ENCODE measurements at regions not wholly inside any gene's neighbourhood (a gene's known extent, or its start where the extent isn't known, plus 50 kb on each side); places are given as distances from the start of the nearest gene placed in this dataset.

GRCh38 chr22:49489821-49490220 lies 337.9 kb downstream of the BRD1 start (continued):
- TF ChIP-seq SIN3A (IDR thresholded peaks at IDR 0.05; ENCODE audit: borderline replicate concordance, low read depth, low read length), result no peak
- no peak for TF ChIP-seq FUBP1 (CRISPR knock-in tag; IDR thresholded peaks at IDR 0.05; ENCODE audit: borderline replicate concordance)
- TF ChIP-seq ZNF768 (CRISPR knock-in tag; IDR thresholded peaks at IDR 0.05), result no peak

- no peaks in the 10 kb centered on the region for H3K36me3 ChIP-seq (replicated peaks in 1 of 2; ENCODE audit: control insufficient read depth in 1 of 2, insufficient read depth in 2 of 2, low read length in 2 of 2)
- POLR2A ChIA-PET, result no interaction called here
- H3K27me3 ChIP-seq (ENCODE audit: control insufficient read depth in 1 of 2, insufficient read depth in 2 of 2, low read length in 2 of 2), result peaks cover 5 to 48% of the 10 kb centered on the region in 2 experiments; a peak in 4 of 5 replicates
Measured at GRCh38 chr22:49488943-49489342, 338.7 kb downstream of the BRD1 start.

More at GRCh38 chr22:49488943-49489342, 338.7 kb downstream of the BRD1 start:
- no peaks in the 10 kb centered on the region for H3K9me3 ChIP-seq (ENCODE audit: low read length)
- H3K4me3 ChIP-seq (replicated peaks in 1 of 3; ENCODE audit: insufficient read depth in 1 of 3, low read depth in 2 of 3, low read length in 3 of 3), result no peak overlapping the region
- no peak overlapping the region for H3K4me2 ChIP-seq (ENCODE audit: low read depth, low read length)
- CTCF ChIA-PET (ENCODE audit: low intra/inter-chr PET ratio, low total read pairs), result no interaction called here
- H3K27ac ChIP-seq (ENCODE audit: extremely low read length, insufficient read depth, low read length), result no peak overlapping the region
- no peaks in the 10 kb centered on the region for H4K20me1 ChIP-seq (ENCODE audit: insufficient read depth, low read length)
- no peaks in the 10 kb centered on the region for H3K79me2 ChIP-seq (ENCODE audit: insufficient read depth, low read length)
- H3K4me1 ChIP-seq (ENCODE audit: insufficient read depth, low read length), result no peaks in the 10 kb centered on the region
- no CpG with 5 or more reads among the region's 10 CpGs for WGBS (ENCODE audit: low lambda C conversion rate)
- ATAC-seq, result no peak
- H2AFZ ChIP-seq (ENCODE audit: low read length), result no peak overlapping the region
- H3K9ac ChIP-seq (ENCODE audit: insufficient read depth, low read depth, low read length), result no peak overlapping the region
- BruUV-seq (replicated peaks), result no TSS peak
- no peak for DNase-seq (ENCODE audit: low spot score)
- TF ChIP-seq ARNT2 (CRISPR knock-in tag; IDR thresholded peaks at IDR 0.05; ENCODE audit: low read depth) (no peak), ZNF34 (CRISPR knock-in tag; IDR thresholded peaks at IDR 0.05; ENCODE audit: borderline replicate concordance) (no peak), ZBTB7A (CRISPR knock-in tag; IDR thresholded peaks at IDR 0.05) (no peak), PCBP2 (optimal IDR thresholded peaks at IDR 0.05; ENCODE audit: low read depth, low read length, poor library complexity, severe bottlenecking) (no peak), ZBTB21 (CRISPR knock-in tag; IDR thresholded peaks at IDR 0.05) (no peak), TEAD3 (CRISPR knock-in tag; optimal IDR thresholded peaks at IDR 0.05; ENCODE audit: borderline replicate concordance) (no peak), KMT2A (CRISPR knock-in tag; IDR thresholded peaks at IDR 0.05) (no peak), SRSF1 (optimal IDR thresholded peaks at IDR 0.05; ENCODE audit: low read depth, low read length) (no peak)
- FAIRE-seq, result no peak
- in situ Hi-C loops (cut with HindIII; ENCODE audit: extremely low pct_ligation_motif_present, low pct_unique_long_range_greater_than_20kb) (no loop called here), intact Hi-C loops (cut with micrococcal nuclease; ENCODE audit: unreplicated experiment) (no loop called here)

All from HepG2 (cell line).